ENCODE measurements at regions not wholly inside any gene's neighbourhood (a gene's known extent, or its start where the extent isn't known, plus 50 kb on each side); places are given as distances from the start of the nearest gene placed in this dataset.
"Not testable (repeated sequence)": the region's sequence is repeated elsewhere in the genome, so short reads cannot be mapped to it uniquely, and the experiment has no call there.

DNA sequence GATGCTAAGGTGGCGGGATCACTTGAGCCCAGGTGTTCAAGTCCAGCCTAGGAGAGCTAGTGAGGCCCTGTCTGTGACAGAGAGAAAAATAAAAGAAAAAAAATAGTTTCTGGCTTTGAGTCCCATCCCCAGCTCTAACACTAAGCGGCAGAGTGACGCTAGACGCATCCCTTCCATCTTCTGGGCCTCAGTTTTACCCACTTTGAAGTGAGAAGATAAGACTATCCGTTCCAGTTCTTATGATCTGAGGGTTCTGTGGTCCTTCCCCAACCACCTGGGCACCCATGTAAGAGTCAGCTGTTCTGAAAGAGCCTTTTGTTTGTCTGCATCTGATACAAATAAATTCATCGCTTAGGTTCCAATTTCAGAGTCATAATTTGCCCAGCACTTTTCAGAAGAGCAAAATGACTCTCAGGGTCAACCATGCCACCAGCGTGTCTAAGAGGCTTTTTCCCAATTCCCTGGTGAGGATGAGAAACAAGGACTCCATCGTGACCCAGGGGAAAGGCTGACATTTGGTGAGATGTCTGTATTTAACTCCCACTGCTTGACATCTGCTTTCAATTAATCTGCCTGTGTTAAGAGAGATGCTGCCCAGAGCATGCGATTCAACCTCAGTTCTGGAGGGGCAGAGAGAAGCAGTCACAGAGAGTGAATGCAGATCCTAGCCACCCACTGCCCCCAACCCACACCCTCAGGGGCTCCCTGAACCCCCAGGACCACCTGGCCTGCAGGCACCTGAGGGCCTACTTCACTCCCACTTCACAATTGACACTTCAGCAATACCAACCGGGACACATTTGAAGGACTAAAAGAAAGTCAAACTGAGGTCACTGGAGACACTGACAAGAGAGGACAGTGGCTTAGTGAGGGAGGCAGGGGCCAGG lies 131.6 kb upstream of the TOP1 start:
- DNase-seq = no peak

DNA sequence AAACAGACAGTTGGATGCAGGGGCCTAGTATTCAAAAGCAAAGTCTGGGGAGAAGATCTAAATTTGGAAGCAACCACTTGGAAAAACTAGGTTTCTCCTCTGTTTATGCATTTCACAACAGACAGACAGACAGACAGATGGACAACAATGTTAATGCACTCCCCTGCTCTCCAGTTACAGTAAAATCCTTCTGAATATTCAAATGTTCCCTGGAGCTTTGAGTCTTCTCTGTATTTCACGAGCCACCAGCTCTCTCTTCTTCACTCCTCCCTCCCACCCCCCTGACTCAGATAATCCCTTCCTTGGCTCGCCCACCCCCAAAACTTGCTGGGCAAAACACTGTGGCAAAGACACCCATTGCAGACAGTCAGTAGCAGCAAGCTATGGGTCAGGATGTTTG lies 129.3 kb upstream of the TOP1 start:
- DNase-seq = no peak

DNA sequence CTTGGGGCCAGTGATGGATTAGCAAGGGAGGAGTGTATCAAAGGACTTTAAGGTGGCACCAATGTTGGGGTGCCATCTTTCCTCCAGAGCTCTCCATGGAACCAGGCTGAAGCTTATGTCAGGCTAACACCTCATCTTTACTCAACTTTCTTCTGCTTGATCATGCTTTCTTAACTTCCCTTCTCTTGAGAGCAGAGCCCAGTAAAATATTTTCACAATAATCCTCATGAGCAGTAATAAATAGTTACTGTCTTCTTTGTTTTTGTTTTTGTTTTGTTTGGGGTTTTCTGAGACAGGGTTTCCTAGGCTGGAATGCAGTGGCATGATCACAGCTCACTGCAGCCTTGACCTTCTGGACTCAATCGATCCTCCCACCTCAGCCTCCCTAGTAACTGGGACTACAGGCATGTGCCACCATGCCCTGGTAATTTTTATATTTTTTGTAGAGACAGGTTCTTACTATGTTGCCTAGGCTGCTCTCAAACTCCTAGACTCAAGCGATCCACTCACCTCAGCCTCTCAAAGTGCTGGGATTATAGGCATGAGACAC lies 127.9 kb upstream of the TOP1 start:
- DNase-seq = no peak

DNA sequence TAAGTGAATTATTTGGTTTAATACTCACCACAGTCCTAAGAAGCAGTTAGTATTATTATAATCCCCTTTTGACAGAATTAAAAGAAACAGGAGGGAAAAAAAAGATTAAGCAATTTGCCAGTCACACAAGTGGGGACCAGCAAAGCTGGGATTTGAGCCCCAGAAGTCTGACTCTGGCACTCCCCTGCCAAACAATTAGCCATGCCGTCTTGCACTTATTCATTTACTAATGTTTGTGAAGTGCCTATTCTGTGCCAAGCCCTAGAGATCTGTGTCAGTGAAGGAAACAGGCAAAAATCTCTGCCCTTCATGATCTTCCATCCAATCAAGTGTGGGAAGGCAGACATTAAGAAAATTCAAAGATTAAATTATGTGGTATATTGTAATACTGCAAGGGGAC lies 126.0 kb upstream of the TOP1 start:
- DNase-seq = no peak

DNA sequence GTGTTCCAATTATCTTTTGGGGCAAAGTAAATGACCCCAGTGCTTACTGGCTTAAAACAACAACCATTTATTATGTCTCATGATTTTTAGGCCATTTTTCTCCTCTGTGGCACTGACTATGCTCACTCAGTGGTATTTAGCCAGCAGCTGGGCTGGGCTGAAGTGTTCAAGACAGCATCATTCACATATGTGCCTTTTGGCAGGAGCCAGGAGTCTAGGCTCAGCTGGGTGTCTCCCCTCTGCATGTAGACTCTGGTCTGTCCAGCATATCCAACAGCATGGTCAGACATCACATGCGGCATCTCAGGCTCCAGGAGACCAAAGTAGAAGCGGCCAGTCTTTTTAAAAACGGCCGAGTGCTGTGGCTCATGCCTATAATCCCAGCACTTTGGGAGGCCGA lies 120.3 kb upstream of the TOP1 start:
- no peak for DNase-seq

DNA sequence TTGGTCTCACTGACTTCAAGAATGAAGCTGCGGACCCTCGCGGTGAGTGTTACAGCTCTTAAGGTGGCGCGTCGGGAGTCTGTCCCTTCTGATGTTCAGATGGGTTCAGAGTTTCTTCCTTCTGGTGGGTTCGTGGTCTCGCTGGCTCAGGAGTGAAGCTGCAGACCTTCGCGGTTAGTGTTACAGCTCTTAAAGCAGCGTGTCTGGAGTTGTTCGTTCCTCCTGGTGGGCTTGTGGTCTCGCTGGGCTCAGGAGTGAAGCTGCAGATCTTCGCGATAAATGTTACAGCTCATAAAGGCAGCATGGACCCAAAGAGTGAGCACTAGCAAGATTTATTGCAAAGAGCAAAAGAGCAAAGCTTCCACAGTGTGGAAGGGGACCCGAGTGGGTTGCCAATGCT lies 119.1 kb upstream of the TOP1 start:
- DNase-seq = not testable (repeated sequence)

DNA sequence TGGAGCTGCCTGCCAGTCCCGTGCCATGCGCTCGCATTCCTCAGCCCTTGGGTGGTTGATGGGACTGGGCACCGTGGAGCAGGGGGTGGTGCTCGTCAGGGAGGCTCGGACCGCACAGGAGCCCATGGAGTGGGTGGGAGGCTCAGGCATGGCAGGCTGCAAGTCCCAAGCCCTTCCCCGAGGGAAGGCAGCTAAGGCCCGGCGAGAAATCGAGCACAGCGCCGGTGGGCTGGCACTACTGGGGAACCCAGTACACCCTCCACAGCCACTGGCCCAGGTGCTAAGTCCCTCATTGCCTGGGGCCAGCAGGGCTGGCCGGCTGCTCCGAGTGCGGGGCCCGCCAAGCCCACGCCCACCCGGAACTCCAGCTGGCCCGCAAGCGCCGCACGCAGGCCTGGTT lies 118.2 kb upstream of the TOP1 start:
- not testable (repeated sequence) for DNase-seq

DNA sequence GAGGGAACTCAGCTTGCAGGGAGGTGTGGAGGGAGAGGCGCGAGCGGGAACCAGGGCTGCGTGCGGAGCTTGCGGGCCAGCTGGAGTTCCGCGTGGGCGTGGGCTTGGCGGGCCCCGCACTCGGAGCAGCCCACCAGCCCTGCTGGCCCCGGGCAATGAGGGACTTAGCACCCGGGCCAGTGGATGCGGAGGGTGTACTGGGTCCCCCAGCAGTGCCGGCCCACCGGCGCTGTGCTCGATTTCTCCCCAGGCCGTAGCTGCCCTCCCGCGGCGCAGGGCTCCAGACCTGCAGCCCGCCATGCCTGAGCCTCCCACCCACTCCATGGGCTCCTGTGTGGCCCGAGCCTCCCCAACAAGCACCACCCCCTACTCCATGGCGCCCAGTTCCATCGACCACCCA lies 117.5 kb upstream of the TOP1 start:
- not testable (repeated sequence) for DNase-seq

DNA sequence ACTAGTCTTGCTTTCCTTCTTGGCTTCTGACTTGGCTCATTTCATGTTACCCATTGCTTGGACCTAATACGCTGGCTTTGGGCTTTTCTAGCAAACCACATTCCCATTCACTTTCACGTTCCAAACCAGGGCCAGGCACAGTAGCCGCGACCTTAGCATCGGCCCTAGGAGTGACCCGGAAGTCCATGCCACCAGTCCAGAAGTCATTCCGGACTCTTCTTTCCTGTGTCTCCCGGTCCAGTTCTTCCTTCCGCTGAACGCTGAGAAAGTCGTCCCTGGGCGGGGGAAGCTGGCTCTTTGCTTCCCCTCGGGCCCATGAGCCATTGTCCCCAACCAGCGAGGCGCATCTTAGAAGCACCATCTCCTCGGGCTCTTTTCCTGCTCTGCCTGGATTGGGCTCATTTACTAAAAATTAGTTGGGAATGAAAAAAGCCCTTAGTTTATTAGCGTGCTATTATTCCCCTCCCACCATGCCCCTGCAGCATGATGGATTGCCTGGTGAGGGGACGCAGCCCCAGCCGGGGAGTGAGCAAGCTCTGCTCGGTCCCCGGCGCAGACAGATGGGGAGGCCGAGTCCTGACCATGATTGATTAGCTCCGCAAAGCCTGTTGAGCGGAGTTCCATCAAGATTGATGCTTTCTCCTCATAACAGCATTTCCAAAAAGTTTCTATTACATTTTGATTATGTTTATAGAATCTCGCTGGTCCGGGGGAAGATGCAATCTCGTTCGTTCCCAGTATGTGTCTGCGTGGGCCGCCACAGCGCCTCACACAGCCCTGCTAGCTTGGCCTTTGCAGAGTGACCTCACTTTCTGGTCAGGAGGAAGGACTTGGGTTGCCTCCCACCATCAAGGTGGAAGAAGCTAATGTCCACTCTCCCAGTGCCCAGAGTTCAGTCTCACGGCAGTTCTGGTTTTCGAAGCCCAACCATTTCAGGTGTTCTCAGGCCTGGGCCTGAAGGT lies 115.1 kb upstream of the TOP1 start:
- no peak for DNase-seq

DNA sequence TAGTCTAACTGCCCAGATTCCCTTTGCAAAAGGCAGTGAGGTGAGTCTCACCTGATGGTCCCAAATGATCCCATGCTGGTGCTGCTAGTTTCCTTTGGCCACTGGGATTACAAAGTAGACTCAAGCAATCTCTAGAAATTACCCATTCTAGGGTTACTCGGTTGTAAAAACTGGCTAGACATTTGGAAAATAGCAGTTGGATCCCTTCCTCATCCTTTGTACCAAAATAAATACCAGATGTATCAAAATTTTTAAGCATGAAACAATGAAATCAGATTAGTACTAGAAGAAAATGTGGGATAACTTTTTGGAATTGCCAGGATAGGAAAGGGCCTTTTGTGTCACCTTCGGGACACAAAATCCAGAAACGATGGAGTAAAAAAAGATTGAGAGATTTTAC lies 112.9 kb upstream of the TOP1 start:
- no peak for DNase-seq

DNA sequence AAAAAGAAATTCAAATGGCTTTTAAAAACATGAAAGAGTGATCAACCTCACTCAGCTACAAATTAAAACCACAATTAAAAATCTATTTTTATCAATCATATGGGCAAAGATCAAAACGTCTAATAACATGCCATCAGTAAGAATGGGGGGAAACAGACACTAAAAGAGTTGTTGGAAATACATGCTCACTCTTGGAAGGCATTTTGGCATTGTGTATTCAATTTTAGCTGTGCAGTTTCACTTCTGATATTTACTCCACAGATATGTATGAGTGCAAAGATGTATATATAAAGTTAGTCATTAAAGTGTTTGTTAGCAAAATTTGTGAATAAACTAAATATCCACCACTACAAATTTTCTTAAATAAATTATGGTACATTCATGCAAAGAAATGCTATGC lies 112.3 kb upstream of the TOP1 start:
- DNase-seq = no peak

DNA sequence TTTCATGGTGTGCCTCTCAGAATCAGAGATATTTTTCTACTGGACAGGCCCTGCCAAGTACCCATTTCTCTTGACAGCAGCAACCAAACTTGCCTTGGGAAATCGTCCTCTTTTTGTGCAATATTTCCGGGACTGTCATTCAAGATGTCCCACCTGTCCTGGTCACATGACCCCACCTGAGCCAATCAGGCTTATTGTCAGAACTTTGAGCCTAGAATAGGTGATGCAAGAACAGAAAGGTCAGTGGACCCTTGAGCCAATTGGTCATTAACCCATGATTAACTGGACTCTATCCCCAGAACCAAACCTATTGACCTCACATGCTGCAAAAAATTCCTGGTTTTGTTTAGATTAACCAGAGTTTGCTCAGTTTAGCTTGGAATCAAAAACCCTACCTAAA lies 108.3 kb upstream of the TOP1 start:
- DNase-seq = no peak

DNA sequence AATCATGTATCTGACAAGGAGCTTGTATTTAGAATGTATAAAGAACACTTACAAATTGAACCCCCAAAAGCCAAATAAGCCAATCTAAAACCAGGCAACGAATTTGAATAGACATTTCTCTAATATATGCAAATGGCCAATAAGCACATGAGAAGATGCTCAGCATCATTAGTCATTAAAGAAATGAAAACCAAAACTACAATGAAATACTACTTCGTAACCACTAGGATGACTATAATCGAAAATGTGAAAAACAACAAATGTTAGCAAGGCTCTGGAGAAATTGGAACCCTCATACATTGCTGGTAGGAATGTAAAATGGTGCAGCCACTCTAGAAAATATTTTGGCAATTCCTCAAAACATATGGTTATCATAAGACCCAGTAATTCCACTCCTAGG lies 105.8 kb upstream of the TOP1 start:
- no peak for DNase-seq

DNA sequence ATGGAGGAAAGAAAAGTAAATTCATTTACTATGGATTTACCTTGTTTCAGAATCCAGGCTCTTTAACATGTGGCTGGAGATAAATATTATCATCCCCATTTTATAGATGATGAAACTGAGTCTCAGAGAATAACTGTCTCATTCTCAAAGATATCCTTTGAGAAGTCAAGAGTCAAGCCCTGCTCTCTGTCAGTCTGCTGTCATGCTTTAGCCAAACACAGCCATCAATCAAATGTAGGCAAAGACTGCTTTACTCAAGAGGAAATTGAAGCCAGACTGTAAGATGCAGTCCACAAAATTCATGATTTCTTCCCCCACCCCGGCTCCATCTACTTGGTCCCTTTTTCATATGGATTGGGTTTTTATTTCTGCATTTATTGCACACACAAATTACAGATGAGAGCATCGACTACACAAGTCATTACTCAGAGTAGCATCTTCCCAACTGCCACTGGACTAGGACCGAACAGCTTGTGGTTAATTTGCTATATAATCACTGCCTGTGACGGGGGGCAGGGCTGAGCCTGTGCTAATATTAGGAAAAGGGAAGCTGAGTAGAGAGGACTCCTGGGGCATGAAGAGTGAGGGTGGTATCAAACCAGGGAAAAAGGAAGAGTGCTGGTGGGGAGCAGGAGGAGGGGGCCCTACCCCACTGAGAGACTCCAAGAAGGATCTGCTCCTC lies 102.7 kb upstream of the TOP1 start:
- no peak for DNase-seq

DNA sequence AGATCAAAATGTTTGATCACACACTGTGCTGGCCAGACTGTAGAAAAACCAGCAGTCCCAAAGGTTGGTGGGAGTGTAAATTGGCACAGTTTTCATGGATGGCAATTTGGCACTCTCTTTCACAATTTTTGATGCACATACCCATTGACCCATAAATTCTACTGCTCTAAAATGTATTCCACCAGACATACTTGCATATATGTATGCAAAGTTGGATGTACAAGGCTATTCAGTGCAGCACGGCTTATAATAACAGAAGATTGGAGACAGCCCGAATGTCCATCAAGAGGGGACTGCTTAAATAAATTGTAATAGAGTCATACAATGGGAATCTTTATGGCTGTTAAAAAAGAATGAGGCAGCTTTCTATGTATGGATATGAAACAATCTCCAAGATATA lies 101.7 kb upstream of the TOP1 start:
- no peak for DNase-seq

DNA sequence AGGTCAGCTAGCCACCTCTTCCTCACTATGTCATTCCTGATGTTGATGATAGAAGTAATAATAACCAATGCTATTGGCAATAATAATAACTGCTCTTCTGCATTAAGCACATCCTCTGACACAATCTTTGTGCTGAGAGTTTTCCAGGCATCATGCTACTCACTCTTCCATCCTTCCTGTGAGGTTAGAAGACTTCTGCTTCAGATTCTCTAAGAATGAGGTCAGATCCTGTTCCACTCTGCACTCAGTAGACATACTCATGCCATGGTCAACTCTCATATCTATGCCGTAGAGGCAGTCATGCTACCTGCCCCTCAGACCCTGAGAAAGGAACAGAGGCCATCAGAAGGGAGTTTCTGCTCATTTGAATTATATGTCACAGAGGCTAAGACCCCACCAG lies 98.1 kb upstream of the TOP1 start:
- DNase-seq = no peak

DNA sequence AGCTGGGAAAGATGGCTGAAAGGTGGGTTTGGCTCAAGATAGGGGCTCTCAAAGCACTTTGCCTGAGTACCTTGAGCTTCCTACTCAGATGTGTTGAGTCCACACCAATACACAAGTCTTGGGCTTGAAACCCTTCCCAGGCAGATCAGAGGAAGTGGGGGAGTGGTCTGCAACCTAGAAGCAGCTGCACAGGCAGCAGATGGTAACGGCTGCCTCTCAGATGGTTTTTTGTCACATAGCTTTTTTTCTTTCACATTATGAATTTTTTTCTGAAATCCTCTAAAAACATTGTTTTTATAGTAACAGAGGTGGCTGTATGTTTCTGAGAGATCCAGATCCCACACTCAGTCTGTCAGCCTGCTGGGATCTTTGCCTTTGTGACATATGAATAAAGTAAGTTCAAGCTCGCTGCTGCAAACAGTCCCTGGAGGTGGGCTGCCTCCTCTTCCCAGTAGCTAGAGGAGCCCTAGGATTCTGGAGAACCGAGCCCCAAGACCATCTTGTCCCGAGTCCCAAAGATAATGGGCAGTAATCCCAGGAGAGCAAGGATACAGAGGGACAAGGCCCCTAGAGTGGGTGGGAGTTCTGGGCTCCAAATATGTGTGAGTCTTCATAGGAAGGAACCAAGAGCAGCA lies 97.1 kb upstream of the TOP1 start:
- no peak for DNase-seq

DNA sequence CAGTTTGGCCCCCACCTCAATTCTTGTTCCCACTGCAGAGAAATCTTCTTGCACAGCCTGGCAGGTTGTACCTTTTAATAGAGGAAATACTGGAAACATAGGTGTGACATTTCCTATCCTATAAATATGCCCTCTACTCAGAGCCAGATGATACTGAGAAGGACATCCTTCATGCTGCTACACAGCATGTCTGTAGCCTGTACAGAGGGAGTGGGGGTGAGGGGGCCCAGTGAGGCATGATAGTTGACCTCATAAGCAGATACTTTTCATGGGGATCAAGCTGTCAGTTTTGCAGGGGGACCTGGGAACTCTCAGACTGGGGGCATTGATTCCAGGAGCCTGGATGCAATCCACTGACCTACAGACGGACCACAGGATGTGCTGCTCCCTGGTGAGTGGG lies 96.2 kb upstream of the TOP1 start:
- no peak for DNase-seq

DNA sequence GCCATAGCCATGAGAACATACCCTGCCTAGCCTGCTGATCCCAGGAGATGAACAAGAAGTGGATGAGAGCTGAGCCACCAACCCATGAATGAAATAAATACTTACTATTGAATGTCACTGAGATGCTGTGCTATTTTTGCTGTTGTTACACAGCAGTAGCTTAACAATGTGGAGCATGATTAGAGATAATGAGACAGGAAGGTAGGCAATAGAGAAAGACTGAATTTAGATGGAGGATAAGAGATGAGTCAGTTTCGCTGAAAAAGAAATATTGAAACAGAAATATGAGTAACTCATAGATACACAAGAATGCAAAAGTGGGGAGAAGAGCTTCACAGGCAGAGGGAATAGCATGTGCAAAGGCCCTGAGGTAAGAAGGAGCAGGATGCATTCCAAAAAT lies 94.9 kb upstream of the TOP1 start:
- no peak for DNase-seq

DNA sequence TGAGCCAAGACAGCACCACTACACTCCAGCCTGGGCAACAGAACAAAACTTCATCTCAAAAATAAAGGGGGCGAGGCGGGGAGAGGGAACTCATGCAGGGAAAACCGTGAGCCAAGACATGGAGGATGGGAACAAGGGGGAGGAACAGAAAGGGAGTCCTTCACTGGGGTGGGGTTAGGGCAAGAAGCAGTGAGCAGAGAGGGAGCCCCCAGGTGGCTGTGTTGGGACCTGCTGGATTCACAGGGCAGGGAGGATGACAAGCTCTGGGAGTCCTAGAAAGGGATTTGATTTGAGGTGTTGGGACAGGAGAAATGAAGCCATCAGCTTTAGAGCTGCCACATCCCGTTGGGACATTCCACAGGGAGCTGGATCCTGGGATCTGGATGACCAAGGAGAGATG lies 90.6 kb upstream of the TOP1 start:
- no peak for DNase-seq

DNA sequence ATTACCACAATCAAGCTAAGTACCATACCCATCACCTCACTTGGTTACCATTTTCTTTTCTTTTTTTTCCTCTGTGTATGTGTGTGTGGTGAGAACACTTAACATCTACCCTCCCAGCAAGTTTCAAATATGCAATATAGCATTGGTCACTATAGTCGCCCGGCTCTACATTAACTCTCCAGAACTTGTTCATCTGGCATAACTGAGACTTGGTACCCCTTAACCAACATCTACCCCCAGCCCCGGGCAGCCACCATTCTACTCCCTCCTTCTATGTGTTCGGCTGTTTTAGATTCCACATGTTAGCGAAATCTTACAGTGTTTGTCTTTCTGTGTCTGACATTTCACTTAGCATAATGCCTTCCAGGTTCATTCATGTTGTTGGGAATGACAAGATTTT lies 89.0 kb upstream of the TOP1 start:
- no peak for DNase-seq

DNA sequence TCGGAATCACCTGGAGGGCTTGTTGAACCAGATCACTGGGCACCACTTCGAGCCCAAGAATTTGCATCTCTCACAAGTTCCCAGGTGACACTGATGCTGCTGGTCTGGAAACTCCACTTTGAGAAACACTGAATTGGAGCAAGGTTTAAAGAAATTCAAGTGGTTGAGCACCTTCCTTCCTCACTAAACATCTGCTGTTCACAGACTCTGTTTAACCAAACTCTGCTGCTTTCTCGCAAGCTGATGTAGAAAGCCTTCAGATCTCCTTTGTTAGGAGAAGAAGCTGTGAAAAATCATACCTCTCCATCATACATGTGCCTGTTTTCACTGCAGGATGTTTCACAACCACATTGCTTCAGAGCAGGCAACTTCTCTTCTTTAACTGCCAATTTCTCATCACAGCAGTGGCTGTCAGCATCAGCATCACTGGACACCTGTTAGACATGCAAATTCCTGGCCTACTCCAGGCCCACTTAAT lies 87.5 kb upstream of the TOP1 start:
- DNase-seq = no peak

DNA sequence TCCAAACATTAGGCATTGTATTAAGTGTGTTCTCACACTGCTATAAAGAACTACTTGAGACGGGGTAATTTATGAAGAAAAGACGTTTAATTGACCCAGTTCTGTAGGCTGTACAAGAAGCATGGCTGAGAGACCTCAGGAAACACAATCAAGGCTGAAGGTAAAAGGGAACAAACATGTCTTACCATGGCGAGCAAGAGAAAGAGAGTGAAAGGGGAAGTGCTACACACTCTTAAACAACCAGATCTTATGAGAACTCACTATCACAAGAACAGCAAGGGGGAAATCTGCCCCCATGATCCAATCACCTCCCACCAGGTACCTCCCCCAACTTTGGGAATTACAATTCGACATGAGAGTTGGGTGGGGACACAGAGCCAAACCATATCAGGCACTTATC lies 86.6 kb upstream of the TOP1 start:
- no peak for DNase-seq

All from activated T-cell treated with anti-CD3 and anti-CD28 coated beads for 4 hours (primary cell).